ENCODE measurements at regions not wholly inside any gene's neighbourhood (a gene's known extent, or its start where the extent isn't known, plus 50 kb on each side); places are given as distances from the start of the nearest gene placed in this dataset.
A peak's percentile ranks its signal among the peaks of the same experiment; 100 is the strongest.

DNA sequence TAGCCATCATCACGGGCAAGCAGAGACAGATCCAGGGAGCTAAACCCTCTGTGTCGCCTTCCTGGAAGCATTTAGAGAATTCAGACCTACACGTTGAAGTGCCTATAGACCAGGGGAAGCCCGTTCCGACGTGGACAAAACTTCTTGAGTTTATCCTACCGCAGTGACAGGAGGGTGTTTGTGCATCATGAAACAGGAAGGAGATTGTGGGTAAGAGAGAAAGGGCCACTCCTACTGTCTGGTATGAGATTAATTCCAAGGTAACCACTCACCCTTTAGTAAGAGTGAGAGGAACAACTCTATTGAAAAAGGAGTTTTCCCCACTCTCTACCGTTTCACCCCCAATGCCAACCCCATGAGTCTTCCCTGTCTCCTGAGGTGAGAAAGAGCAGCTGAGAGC is 133.7 kb downstream of the TFAP2C start:
- POLR2A ChIA-PET (ENCODE audit: low non-redundant PET): no interaction called here
- BruUV-seq (replicated peaks): no TSS peak

DNA sequence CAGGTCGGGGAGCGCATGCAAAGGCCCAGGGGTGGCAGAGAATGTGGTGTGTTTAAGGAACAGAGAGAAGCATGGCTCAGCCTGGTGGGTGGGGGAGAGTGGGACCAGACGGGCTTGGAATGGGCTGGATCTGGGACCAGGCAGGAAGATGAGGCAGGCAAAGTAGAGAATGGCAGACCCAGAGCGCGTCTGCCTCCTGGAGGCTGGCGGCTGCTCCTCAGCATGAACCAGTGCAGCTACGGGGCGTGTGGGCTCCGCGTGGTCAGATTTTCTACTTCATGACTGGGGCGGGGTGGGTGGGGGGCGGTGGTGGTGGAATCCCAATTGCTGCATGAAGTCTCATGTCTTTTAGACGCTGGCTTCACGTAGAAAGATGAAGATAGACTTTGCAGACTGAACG is 135.6 kb downstream of the TFAP2C start:
- no peak for TF ChIP-seq EZH2 (IDR thresholded peaks at IDR 0.05; ENCODE audit: borderline replicate concordance, low read depth, low read length, poor library complexity, severe bottlenecking)
- TF ChIP-seq, protein P1, sequence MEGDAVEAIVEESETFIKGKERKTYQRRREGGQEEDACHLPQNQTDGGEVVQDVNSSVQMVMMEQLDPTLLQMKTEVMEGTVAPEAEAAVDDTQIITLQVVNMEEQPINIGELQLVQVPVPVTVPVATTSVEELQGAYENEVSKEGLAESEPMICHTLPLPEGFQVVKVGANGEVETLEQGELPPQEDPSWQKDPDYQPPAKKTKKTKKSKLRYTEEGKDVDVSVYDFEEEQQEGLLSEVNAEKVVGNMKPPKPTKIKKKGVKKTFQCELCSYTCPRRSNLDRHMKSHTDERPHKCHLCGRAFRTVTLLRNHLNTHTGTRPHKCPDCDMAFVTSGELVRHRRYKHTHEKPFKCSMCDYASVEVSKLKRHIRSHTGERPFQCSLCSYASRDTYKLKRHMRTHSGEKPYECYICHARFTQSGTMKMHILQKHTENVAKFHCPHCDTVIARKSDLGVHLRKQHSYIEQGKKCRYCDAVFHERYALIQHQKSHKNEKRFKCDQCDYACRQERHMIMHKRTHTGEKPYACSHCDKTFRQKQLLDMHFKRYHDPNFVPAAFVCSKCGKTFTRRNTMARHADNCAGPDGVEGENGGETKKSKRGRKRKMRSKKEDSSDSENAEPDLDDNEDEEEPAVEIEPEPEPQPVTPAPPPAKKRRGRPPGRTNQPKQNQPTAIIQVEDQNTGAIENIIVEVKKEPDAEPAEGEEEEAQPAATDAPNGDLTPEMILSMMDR (conservative IDR thresholded peaks at IDR 0.05; ENCODE audit: low read depth, low read length): no peak
- ChIA-PET POLR2A (ENCODE audit: low non-redundant PET) (no interaction called here), CTCF (no interaction called here)
- H3K9me3 ChIP-seq (ENCODE audit: low read depth, low read length, poor library complexity, severe bottlenecking): no peaks in the 10 kb centered on the region
- DNase-seq (ENCODE audit: low spot score): no peak
- intact Hi-C loops (cut with micrococcal nuclease; ENCODE audit: unreplicated experiment): no loop called here
- H3K4me3 ChIP-seq (ENCODE audit: low read depth, low read length, poor library complexity, severe bottlenecking): no peak overlapping the region
- H3K4me1 ChIP-seq (ENCODE audit: insufficient read depth, low read length, poor library complexity, severe bottlenecking): no peaks in the 10 kb centered on the region
- no peaks in the 10 kb centered on the region for H3K36me3 ChIP-seq (ENCODE audit: insufficient read depth, low read length, poor library complexity, severe bottlenecking)
- BruUV-seq (replicated peaks): no TSS peak
- H3K27me3 ChIP-seq (replicated peaks; ENCODE audit: insufficient read depth, low read depth, low read length, poor library complexity): peaks cover 3% of the 10 kb centered on the region
- no peak overlapping the region for H3K27ac ChIP-seq (ENCODE audit: low read depth, low read length, poor library complexity, severe bottlenecking)

More for the DNA sequence above, 133.7 kb downstream of the TFAP2C start:
- Histone ChIP-seq H3K36me3 (ENCODE audit: insufficient read depth, low read length, poor library complexity, severe bottlenecking) (no peaks in the 10 kb centered on the region), H3K27ac (ENCODE audit: low read depth, low read length, poor library complexity, severe bottlenecking) (no peak overlapping the region), H3K9me3 (ENCODE audit: low read depth, low read length, poor library complexity, severe bottlenecking) (no peaks in the 10 kb centered on the region), H3K4me1 (ENCODE audit: insufficient read depth, low read length, poor library complexity, severe bottlenecking) (no peaks in the 10 kb centered on the region), H3K27me3 (replicated peaks; ENCODE audit: insufficient read depth, low read depth, low read length, poor library complexity) (peaks cover 3% of the 10 kb centered on the region), H3K4me3 (ENCODE audit: low read depth, low read length, poor library complexity, severe bottlenecking) (no peak overlapping the region)
- CTCF ChIA-PET: no interaction called here
- intact Hi-C loops (cut with micrococcal nuclease; ENCODE audit: unreplicated experiment): no loop called here
- TF ChIP-seq EZH2 (IDR thresholded peaks at IDR 0.05; ENCODE audit: borderline replicate concordance, low read depth, low read length, poor library complexity, severe bottlenecking): no peak
- TF ChIP-seq, protein P1 (conservative IDR thresholded peaks at IDR 0.05; ENCODE audit: low read depth, low read length): no peak
- DNase-seq (ENCODE audit: low spot score): no peak

DNA sequence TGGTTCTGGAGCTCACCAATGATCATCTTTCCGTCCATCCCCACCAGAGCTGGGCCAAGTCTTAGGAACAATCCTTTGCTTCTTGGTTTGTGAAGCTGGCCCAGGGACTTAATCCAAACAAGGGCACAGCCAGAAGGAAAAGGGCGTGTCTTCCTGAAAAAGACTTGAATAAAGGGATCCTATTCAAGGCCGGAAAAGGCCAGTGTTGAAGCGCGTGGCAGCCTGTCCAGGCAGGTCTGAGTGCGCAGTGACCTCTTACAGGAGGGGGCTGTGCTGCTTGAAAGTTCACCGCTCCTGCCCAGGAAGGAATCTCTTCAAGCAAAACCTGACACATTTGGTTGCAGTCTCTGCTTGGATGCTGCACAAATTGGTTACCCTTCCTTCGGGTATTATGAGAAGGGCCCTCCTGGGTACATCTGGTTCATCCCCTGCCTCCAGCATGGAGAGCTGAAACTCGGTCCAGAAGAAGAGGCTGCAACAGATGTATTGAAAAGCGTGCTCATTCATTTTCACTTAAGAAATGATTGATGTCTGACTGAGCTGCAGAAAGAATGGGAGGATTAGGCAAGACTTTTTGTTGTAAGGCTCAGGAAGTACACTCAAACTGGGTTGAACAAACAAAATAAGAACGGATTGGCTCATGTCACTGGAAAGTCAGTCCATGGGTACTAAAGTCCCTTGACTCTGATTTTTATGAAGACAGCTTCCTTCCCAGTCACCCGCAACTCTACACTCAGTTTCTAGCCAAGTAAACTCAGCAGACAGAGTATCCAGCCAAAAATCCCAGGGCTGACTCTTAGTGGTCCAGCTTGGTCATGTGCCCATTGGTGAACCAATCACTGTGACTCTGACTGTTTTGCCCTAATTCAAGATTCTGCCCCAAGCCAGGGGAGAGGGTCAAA is 136.3 kb downstream of the TFAP2C start:
- H3K36me3 ChIP-seq (ENCODE audit: insufficient read depth, low read length, poor library complexity, severe bottlenecking): no peaks in the 10 kb centered on the region
- H3K27me3 ChIP-seq (replicated peaks; ENCODE audit: insufficient read depth, low read depth, low read length, poor library complexity): peaks cover 3% of the 10 kb centered on the region
- no peak overlapping the region for H3K4me3 ChIP-seq (ENCODE audit: low read depth, low read length, poor library complexity, severe bottlenecking)
- no peak overlapping the region for H3K27ac ChIP-seq (ENCODE audit: low read depth, low read length, poor library complexity, severe bottlenecking)
- H3K9me3 ChIP-seq (ENCODE audit: low read depth, low read length, poor library complexity, severe bottlenecking): no peaks in the 10 kb centered on the region
- no peak for TF ChIP-seq EZH2 (IDR thresholded peaks at IDR 0.05; ENCODE audit: borderline replicate concordance, low read depth, low read length, poor library complexity, severe bottlenecking)
- TF ChIP-seq, protein P1 (conservative IDR thresholded peaks at IDR 0.05; ENCODE audit: low read depth, low read length): no peak
- DNase-seq (ENCODE audit: low spot score): peak; percentile 6
- H3K4me1 ChIP-seq (ENCODE audit: insufficient read depth, low read length, poor library complexity, severe bottlenecking): no peaks in the 10 kb centered on the region
- intact Hi-C loops (cut with micrococcal nuclease; ENCODE audit: unreplicated experiment): no loop called here
- BruUV-seq (replicated peaks): no TSS peak
- ChIA-PET POLR2A (ENCODE audit: low non-redundant PET) (no interaction called here), CTCF (no interaction called here)
